HepG2 (cell line): ENCODE measurements at regions not wholly inside any gene's neighbourhood (a gene's known extent, or its start where the extent isn't known, plus 50 kb on each side); places are given as distances from the start of the nearest gene placed in this dataset.

Experiments
- FLYWCH1 ChIP-seq: sonication (generic); formaldehyde crosslinking; IDR thresholded peaks from 2 replicates; pipeline ENCODE4 v1.8.1; 2023; ENCODE audit warnings: mild to moderate bottlenecking, missing genetic modification reagents
- FOXJ3 ChIP-seq: sonication (generic); formaldehyde crosslinking; IDR thresholded peaks from 2 replicates; pipeline ENCODE4 v1.4.0; 2020; ENCODE audit warnings: missing genetic modification reagents, mild to moderate bottlenecking, borderline replicate concordance
- IRF2 ChIP-seq: IDR thresholded peaks from 2 replicates; pipeline ENCODE4 v1.6.1; 2018; ENCODE audit warnings: missing genetic modification reagents, missing compliant biosample characterization
- MED1 ChIP-seq: sonication (generic); formaldehyde crosslinking; IDR thresholded peaks from 2 replicates; pipeline ENCODE4 v1.4.0; 2020; ENCODE audit warnings: missing genetic modification reagents
- SETDB1 ChIP-seq: sonication (generic); formaldehyde crosslinking; IDR thresholded peaks from 2 replicates; pipeline ENCODE4 v1.5.1; 2020; ENCODE audit warnings: missing genetic modification reagents, mild to moderate bottlenecking, borderline replicate concordance
- SIX4 ChIP-seq: sonication (generic); formaldehyde crosslinking; IDR thresholded peaks from 2 replicates; pipeline ENCODE4 v1.4.0; 2020; ENCODE audit warnings: missing genetic modification reagents
- ZIK1 ChIP-seq: sonication (generic); formaldehyde crosslinking; IDR thresholded peaks from 2 replicates; pipeline ENCODE4 v1.5.0; 2020; ENCODE audit warnings: mild to moderate bottlenecking, low read depth, missing genetic modification reagents, borderline replicate concordance
- ZMYM4 ChIP-seq: sonication (generic); formaldehyde crosslinking; IDR thresholded peaks from 2 replicates; pipeline ENCODE4 v1.8.1; 2023; ENCODE audit warnings: mild to moderate bottlenecking, missing genetic modification reagents
- ZNF121 ChIP-seq: sonication (generic); formaldehyde crosslinking; IDR thresholded peaks from 2 replicates; pipeline ENCODE4 v1.5.0; 2020; ENCODE audit warnings: mild to moderate bottlenecking, missing genetic modification reagents
- ZNF337 ChIP-seq: sonication (generic); formaldehyde crosslinking; IDR thresholded peaks from 2 replicates; pipeline ENCODE4 v1.5.1; 2020; ENCODE audit warnings: missing genetic modification reagents, low read depth, mild to moderate bottlenecking, borderline replicate concordance
- ZNF383 ChIP-seq: sonication (generic); formaldehyde crosslinking; IDR thresholded peaks from 2 replicates; pipeline ENCODE4 v1.4.0; 2020; ENCODE audit warnings: missing genetic modification reagents, mild to moderate bottlenecking, borderline replicate concordance
- ZNF644 ChIP-seq: IDR thresholded peaks from 2 replicates; pipeline ENCODE4 v1.6.1; 2016; ENCODE audit warnings: low read depth
- TF ChIP-seq, protein P1 (sequence below): sonication (generic); formaldehyde crosslinking; IDR thresholded peaks from 2 replicates; pipeline ENCODE4 v1.8.0; 2022; ENCODE audit warnings: missing genetic modification reagents, mild to moderate bottlenecking, borderline replicate concordance
- TF ChIP-seq, protein P2 (sequence below): sonication (generic); formaldehyde crosslinking; IDR thresholded peaks from 2 replicates; pipeline ENCODE4 v1.4.0; 2020; ENCODE audit warnings: low read depth, mild to moderate bottlenecking, missing genetic modification reagents
- TF ChIP-seq, protein P3 (sequence below): sonication (generic); formaldehyde crosslinking; conservative IDR thresholded peaks from 2 replicates; pipeline ENCODE4 v1.8.0; 2022; ENCODE audit warnings: mild to moderate bottlenecking, moderate library complexity, missing genetic modification reagents
- TF ChIP-seq, protein P4 (sequence below), 2 experiments: sonication (generic) in 1 of 2; formaldehyde crosslinking in 1 of 2; IDR thresholded peaks; 2 replicates each; pipeline versions ENCODE4 v1.5.1 to v1.6.1; 2011 to 2020; ENCODE audit warnings: borderline replicate concordance in 1 of 2, low read depth in 1 of 2, low read length in 1 of 2, mild to moderate bottlenecking in 1 of 2, missing genetic modification reagents in 1 of 2, moderate library complexity in 1 of 2
- TF ChIP-seq, protein P5 (sequence below): IDR thresholded peaks from 2 replicates; pipeline ENCODE4 v1.4.0; 2020; ENCODE audit warnings: mild to moderate bottlenecking, missing genetic modification reagents

DNA sequence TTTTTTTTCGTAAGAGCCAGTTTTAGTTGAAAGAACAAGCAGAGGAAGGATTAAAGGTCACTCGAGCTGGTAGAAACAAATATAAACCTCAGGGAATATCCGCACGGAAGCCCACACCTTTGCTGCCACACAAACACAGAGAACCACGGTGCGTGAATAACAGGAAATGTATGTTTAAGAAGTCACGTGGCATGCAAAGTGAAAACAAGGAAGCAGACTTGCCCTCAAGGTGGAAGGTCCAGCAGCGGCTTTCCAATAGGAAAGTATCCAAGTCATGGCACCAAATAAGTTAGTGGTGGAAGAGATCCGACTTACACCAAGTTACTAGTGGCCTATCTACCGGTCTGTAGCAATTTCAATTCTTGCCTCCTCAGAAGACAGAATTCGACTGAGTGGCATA is 215.5 kb downstream of the HHIP start (continued):
- TF ChIP-seq, protein P1, sequence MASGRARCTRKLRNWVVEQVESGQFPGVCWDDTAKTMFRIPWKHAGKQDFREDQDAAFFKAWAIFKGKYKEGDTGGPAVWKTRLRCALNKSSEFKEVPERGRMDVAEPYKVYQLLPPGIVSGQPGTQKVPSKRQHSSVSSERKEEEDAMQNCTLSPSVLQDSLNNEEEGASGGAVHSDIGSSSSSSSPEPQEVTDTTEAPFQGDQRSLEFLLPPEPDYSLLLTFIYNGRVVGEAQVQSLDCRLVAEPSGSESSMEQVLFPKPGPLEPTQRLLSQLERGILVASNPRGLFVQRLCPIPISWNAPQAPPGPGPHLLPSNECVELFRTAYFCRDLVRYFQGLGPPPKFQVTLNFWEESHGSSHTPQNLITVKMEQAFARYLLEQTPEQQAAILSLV: no peak
- TF ChIP-seq MED1 (CRISPR knock-in tag) (peak; percentile 39; the same call in 1 of the 2 replicates), ZIK1 (CRISPR knock-in tag) (no peak), ZNF383 (no peak), IRF2 (0 out of 2 replicates have a peak, but pooled peaks have one; percentile 32), ZNF644 (CRISPR knock-in tag) (0 out of 2 replicates have a peak, but pooled peaks have one; percentile 45), SIX4 (CRISPR knock-in tag) (no peak), FLYWCH1 (CRISPR knock-in tag) (no peak), ZNF337 (CRISPR knock-in tag) (no peak), FOXJ3 (CRISPR knock-in tag) (0 out of 2 replicates have a peak, but pooled peaks have one; percentile 27), ZNF121 (no peak), ZMYM4 (CRISPR knock-in tag) (peak; percentile 55; the same call in 1 of the 2 replicates), SETDB1 (CRISPR knock-in tag) (peak; percentile 62; the same call in 1 of the 2 replicates)
- TF ChIP-seq, protein P2, sequence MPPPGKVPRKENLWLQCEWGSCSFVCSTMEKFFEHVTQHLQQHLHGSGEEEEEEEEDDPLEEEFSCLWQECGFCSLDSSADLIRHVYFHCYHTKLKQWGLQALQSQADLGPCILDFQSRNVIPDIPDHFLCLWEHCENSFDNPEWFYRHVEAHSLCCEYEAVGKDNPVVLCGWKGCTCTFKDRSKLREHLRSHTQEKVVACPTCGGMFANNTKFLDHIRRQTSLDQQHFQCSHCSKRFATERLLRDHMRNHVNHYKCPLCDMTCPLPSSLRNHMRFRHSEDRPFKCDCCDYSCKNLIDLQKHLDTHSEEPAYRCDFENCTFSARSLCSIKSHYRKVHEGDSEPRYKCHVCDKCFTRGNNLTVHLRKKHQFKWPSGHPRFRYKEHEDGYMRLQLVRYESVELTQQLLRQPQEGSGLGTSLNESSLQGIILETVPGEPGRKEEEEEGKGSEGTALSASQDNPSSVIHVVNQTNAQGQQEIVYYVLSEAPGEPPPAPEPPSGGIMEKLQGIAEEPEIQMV (CRISPR knock-in tag): no peak
- TF ChIP-seq, protein P3, sequence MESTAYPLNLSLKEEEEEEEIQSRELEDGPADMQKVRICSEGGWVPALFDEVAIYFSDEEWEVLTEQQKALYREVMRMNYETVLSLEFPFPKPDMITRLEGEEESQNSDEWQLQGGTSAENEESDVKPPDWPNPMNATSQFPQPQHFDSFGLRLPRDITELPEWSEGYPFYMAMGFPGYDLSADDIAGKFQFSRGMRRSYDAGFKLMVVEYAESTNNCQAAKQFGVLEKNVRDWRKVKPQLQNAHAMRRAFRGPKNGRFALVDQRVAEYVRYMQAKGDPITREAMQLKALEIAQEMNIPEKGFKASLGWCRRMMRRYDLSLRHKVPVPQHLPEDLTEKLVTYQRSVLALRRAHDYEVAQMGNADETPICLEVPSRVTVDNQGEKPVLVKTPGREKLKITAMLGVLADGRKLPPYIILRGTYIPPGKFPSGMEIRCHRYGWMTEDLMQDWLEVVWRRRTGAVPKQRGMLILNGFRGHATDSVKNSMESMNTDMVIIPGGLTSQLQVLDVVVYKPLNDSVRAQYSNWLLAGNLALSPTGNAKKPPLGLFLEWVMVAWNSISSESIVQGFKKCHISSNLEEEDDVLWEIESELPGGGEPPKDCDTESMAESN (CRISPR knock-in tag): 0 out of 2 replicates have a peak, but pooled peaks have one; percentile 45
- TF ChIP-seq, protein P4, sequence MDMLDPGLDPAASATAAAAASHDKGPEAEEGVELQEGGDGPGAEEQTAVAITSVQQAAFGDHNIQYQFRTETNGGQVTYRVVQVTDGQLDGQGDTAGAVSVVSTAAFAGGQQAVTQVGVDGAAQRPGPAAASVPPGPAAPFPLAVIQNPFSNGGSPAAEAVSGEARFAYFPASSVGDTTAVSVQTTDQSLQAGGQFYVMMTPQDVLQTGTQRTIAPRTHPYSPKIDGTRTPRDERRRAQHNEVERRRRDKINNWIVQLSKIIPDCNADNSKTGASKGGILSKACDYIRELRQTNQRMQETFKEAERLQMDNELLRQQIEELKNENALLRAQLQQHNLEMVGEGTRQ (IDR thresholded peaks at IDR 0.05; ENCODE audit: low read depth, low read length): peak; percentile 45
- TF ChIP-seq, protein P4 (CRISPR knock-in tag; IDR thresholded peaks at IDR 0.05; ENCODE audit: borderline replicate concordance): peak; percentile 79; the same call in 1 of the 2 replicates
- TF ChIP-seq, protein P5, sequence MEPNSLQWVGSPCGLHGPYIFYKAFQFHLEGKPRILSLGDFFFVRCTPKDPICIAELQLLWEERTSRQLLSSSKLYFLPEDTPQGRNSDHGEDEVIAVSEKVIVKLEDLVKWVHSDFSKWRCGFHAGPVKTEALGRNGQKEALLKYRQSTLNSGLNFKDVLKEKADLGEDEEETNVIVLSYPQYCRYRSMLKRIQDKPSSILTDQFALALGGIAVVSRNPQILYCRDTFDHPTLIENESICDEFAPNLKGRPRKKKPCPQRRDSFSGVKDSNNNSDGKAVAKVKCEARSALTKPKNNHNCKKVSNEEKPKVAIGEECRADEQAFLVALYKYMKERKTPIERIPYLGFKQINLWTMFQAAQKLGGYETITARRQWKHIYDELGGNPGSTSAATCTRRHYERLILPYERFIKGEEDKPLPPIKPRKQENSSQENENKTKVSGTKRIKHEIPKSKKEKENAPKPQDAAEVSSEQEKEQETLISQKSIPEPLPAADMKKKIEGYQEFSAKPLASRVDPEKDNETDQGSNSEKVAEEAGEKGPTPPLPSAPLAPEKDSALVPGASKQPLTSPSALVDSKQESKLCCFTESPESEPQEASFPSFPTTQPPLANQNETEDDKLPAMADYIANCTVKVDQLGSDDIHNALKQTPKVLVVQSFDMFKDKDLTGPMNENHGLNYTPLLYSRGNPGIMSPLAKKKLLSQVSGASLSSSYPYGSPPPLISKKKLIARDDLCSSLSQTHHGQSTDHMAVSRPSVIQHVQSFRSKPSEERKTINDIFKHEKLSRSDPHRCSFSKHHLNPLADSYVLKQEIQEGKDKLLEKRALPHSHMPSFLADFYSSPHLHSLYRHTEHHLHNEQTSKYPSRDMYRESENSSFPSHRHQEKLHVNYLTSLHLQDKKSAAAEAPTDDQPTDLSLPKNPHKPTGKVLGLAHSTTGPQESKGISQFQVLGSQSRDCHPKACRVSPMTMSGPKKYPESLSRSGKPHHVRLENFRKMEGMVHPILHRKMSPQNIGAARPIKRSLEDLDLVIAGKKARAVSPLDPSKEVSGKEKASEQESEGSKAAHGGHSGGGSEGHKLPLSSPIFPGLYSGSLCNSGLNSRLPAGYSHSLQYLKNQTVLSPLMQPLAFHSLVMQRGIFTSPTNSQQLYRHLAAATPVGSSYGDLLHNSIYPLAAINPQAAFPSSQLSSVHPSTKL (CRISPR knock-in tag): peak; percentile 36
